ENCODE measurements at regions not wholly inside any gene's neighbourhood (a gene's known extent, or its start where the extent isn't known, plus 50 kb on each side); places are given as distances from the start of the nearest gene placed in this dataset.
"Not testable (repeated sequence)": the region's sequence is repeated elsewhere in the genome, so short reads cannot be mapped to it uniquely, and the experiment has no call there.

- no peak for DNase-seq (ENCODE audit: low read depth in 2 of 2)
Measured at GRCh38 chr9:108456903-108457302, 398.9 kb downstream of the ACTL7B start.

- no peak for DNase-seq (ENCODE audit: low read depth in 2 of 2)
Measured at GRCh38 chr9:108445431-108446071, 410.2 kb downstream of the ACTL7B start.

- no peak for DNase-seq (ENCODE audit: low read depth in 2 of 2)
Measured at GRCh38 chr9:108444400-108445358, 411.1 kb downstream of the ACTL7B start.

- no peak for DNase-seq (ENCODE audit: low read depth in 2 of 2)
Measured at GRCh38 chr9:108443741-108444140, 412.0 kb downstream of the ACTL7B start.

- DNase-seq (ENCODE audit: low read depth in 2 of 2) = no peak
Measured at GRCh38 chr9:108443019-108443633, 412.7 kb downstream of the ACTL7B start.

- no peak for DNase-seq (ENCODE audit: low read depth in 2 of 2)
Measured at GRCh38 chr9:108442627-108443018, 413.2 kb downstream of the ACTL7B start.

- DNase-seq (ENCODE audit: low read depth in 2 of 2) = no peak
Measured at GRCh38 chr9:108441726-108442125, 414.1 kb downstream of the ACTL7B start.

- no peak for DNase-seq (ENCODE audit: low read depth in 2 of 2)
Measured at GRCh38 chr9:108441251-108441650, 414.5 kb downstream of the ACTL7B start.

- DNase-seq (ENCODE audit: low read depth in 2 of 2) = no peak
Measured at GRCh38 chr9:108439947-108440346, 415.8 kb downstream of the ACTL7B start.

GRCh38 chr9:108437656-108438055 is 418.1 kb downstream of the ACTL7B start:
- DNase-seq (ENCODE audit: low read depth in 2 of 2) = no peak

- no peak for DNase-seq (ENCODE audit: low read depth in 2 of 2)
Measured at GRCh38 chr9:108436448-108436847, 419.3 kb downstream of the ACTL7B start.

GRCh38 chr9:108434502-108434901 is 421.3 kb downstream of the ACTL7B start:
- DNase-seq (ENCODE audit: low read depth in 2 of 2) = no peak

- DNase-seq (ENCODE audit: low read depth in 2 of 2) = no peak
Measured at GRCh38 chr9:108434036-108434435, 421.8 kb downstream of the ACTL7B start.

- no peak for DNase-seq (ENCODE audit: low read depth in 2 of 2)
Measured at GRCh38 chr9:108430655-108431054, 425.1 kb downstream of the ACTL7B start.

GRCh38 chr9:108427751-108428150 is 428.0 kb downstream of the ACTL7B start:
- no peak for DNase-seq (ENCODE audit: low read depth in 2 of 2)

- DNase-seq (ENCODE audit: low read depth in 2 of 2) = not testable (repeated sequence)
Measured at GRCh38 chr9:108426421-108426940, 429.3 kb downstream of the ACTL7B start.

- DNase-seq (ENCODE audit: low read depth in 2 of 2) = no peak
Measured at GRCh38 chr9:108423433-108423832, 432.4 kb downstream of the ACTL7B start.

- DNase-seq (ENCODE audit: low read depth in 2 of 2) = no peak
Measured at GRCh38 chr9:108419379-108419778, 436.4 kb downstream of the ACTL7B start.

- DNase-seq (ENCODE audit: low read depth in 2 of 2) = no peak
Measured at GRCh38 chr9:108417726-108418125, 438.1 kb downstream of the ACTL7B start.

GRCh38 chr9:108417312-108417711 is 438.5 kb downstream of the ACTL7B start:
- DNase-seq (ENCODE audit: low read depth in 2 of 2) = no peak

- DNase-seq (ENCODE audit: low read depth in 2 of 2) = no peak
Measured at GRCh38 chr9:108416324-108416723, 439.5 kb downstream of the ACTL7B start.

GRCh38 chr9:108413809-108414208 is 442.0 kb downstream of the ACTL7B start:
- DNase-seq (ENCODE audit: low read depth in 2 of 2) = no peak
